AG04450 (cell line): ENCODE measurements at regions not wholly inside any gene's neighbourhood (a gene's known extent, or its start where the extent isn't known, plus 50 kb on each side); places are given as distances from the start of the nearest gene placed in this dataset.

ENCODE experiments used
- CTCF ChIA-PET: fragments of 300-600, 350-600 bp; formaldehyde crosslinking; extraction: SDS; loops from one replicate; lab custom pipeline; 2022; ENCODE audit warnings: antibody characterized with exemption, inconsistent platforms; lab: Charles Lee
- POLR2A ChIA-PET: fragments of 350-600 bp; formaldehyde crosslinking; extraction: SDS; loops from one replicate; lab custom pipeline; 2021; ENCODE audit warnings: antibody characterized with exemption, inconsistent platforms; lab: Yijun Ruan, JAX
- DNase-seq: peaks from one replicate; pipeline ENCODE4 v3.0.0-alpha.2; 2011; ENCODE audit warnings: low read depth, low spot score
- H3K27ac ChIP-seq: one replicate; pipeline ENCODE4 v1.5.1; 2012; ENCODE audit warnings: low read depth, low read length, control low read depth
- H3K27me3 ChIP-seq: one replicate; pipeline ENCODE4 v1.6.0; 2012; ENCODE audit warnings: low read length; ENCODE audit not compliant: control insufficient read depth, insufficient read depth
- H3K4me3 ChIP-seq: 2 replicates; pipeline ENCODE4 v1.5.1; 2011; ENCODE audit warnings: mild to moderate bottlenecking, low read depth, low read length, control low read depth
- H3K9me3 ChIP-seq: 2 replicates; pipeline ENCODE4 v1.5.1; 2012; ENCODE audit warnings: low read length; ENCODE audit not compliant: control insufficient read depth, insufficient read depth
- TF ChIP-seq, protein P1 (sequence below): IDR thresholded peaks from 2 replicates; pipeline ENCODE4 v1.5.1; 2011; ENCODE audit warnings: low read depth, low read length, control low read depth, inconsistent platforms

DNA sequence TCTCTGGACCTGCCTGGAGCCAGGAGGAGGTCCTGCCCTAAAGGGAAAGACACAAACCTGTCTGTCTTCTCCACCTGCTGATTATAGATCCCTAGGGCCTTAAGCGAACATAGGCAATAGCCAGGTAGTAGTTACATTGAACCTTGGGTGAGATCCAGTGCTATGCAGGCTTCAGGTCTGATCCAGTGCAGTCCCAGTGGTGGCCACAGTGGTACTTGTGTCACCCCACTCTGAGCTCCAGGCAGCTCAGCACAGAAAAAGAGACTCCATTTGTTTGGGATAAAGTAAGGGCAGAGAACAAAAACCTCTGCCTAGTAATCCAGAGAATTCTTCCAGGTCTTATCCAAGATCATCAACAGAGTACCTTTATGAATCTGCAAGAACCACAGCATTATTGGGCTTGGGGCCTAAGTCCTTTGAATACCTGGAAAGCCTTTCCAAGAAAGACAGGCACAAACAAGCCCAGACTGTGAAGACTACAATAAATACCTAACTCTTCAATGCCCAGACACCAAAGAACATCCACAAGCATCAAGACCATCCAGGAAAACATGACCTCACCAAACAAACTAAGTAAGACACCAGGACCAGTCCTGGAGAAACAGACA is 60.4 kb upstream of the KTN1 start:
- DNase-seq = no peak
- H3K9me3 ChIP-seq = peaks cover 4% of the 10 kb centered on the region; the same call in 1 of the 2 replicates
- H3K27me3 ChIP-seq = peaks cover 5% of the 10 kb centered on the region
- H3K4me3 ChIP-seq = no peak overlapping the region
- no peak overlapping the region for H3K27ac ChIP-seq
- CTCF ChIA-PET = interaction anchor here (1.4 kb wide), 1 partner anchor 13 kb away, joined by 4 read pairs; no protein-coding TSS in a partner anchor
- TF ChIP-seq, protein P1, sequence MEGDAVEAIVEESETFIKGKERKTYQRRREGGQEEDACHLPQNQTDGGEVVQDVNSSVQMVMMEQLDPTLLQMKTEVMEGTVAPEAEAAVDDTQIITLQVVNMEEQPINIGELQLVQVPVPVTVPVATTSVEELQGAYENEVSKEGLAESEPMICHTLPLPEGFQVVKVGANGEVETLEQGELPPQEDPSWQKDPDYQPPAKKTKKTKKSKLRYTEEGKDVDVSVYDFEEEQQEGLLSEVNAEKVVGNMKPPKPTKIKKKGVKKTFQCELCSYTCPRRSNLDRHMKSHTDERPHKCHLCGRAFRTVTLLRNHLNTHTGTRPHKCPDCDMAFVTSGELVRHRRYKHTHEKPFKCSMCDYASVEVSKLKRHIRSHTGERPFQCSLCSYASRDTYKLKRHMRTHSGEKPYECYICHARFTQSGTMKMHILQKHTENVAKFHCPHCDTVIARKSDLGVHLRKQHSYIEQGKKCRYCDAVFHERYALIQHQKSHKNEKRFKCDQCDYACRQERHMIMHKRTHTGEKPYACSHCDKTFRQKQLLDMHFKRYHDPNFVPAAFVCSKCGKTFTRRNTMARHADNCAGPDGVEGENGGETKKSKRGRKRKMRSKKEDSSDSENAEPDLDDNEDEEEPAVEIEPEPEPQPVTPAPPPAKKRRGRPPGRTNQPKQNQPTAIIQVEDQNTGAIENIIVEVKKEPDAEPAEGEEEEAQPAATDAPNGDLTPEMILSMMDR = no peak
- POLR2A ChIA-PET = no interaction called here

DNA sequence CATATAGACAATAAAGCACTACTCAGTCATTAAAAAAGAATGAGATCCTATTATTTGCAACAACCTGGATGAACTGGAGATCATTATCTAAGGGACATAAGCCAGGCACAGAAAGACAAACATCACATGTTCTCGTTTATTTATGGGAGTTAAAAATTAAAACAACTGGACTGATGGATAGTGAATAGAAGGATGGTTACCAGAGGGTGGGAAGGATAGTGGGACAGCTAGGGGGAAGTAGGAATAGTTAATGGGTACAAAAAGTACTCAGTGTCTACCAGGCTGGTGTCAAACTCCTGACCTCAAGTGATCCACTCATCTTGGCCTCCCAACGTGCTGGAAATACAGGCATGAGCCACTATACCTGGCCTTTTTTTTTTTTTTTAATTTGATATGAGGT is 56.7 kb upstream of the KTN1 start:
- ChIA-PET CTCF (no interaction called here), POLR2A (no interaction called here)
- TF ChIP-seq, protein P1 = no peak
- DNase-seq = no peak
- H3K27me3 ChIP-seq = peaks cover 5% of the 10 kb centered on the region
- no peak overlapping the region for H3K4me3 ChIP-seq
- H3K27ac ChIP-seq = no peak overlapping the region
- peaks cover 4% of the 10 kb centered on the region; the same call in 1 of the 2 replicates for H3K9me3 ChIP-seq
